ENCODE measurements at regions not wholly inside any gene's neighbourhood (a gene's known extent, or its start where the extent isn't known, plus 50 kb on each side); places are given as distances from the start of the nearest gene placed in this dataset.

GRCh38 chr17:20925091-20925490 lies 117.7 kb downstream of the USP22 start:
- H3K4me3 ChIP-seq (ENCODE audit: low read depth, low read length), result no peak overlapping the region
- no peaks in the 10 kb centered on the region for H3K36me3 ChIP-seq
- H3K4me1 ChIP-seq, result no peaks in the 10 kb centered on the region
- TF ChIP-seq CTCF (IDR thresholded peaks at IDR 0.05; ENCODE audit: low read depth, low read length), result no peak
- DNase-seq, result no peak
- H3K27me3 ChIP-seq, result no peaks in the 10 kb centered on the region
- no peaks in the 10 kb centered on the region for H3K9me3 ChIP-seq

- H3K36me3 ChIP-seq, result no peaks in the 10 kb centered on the region
- no peak for DNase-seq
- H3K27me3 ChIP-seq, result no peaks in the 10 kb centered on the region
- no peaks in the 10 kb centered on the region for H3K4me1 ChIP-seq
- TF ChIP-seq CTCF (IDR thresholded peaks at IDR 0.05; ENCODE audit: low read depth, low read length), result no peak
- H3K4me3 ChIP-seq (ENCODE audit: low read depth, low read length), result no peak overlapping the region
- H3K9me3 ChIP-seq, result no peaks in the 10 kb centered on the region
Observed at GRCh38 chr17:20925954-20926353, 116.9 kb downstream of the USP22 start.

GRCh38 chr17:20926532-20926931 lies 116.3 kb downstream of the USP22 start:
- H3K4me3 ChIP-seq (ENCODE audit: low read depth, low read length), result no peak overlapping the region
- no peaks in the 10 kb centered on the region for H3K27me3 ChIP-seq
- no peaks in the 10 kb centered on the region for H3K36me3 ChIP-seq
- no peak for TF ChIP-seq CTCF (IDR thresholded peaks at IDR 0.05; ENCODE audit: low read depth, low read length)
- no peaks in the 10 kb centered on the region for H3K4me1 ChIP-seq
- no peaks in the 10 kb centered on the region for H3K9me3 ChIP-seq
- no peak for DNase-seq

DNA sequence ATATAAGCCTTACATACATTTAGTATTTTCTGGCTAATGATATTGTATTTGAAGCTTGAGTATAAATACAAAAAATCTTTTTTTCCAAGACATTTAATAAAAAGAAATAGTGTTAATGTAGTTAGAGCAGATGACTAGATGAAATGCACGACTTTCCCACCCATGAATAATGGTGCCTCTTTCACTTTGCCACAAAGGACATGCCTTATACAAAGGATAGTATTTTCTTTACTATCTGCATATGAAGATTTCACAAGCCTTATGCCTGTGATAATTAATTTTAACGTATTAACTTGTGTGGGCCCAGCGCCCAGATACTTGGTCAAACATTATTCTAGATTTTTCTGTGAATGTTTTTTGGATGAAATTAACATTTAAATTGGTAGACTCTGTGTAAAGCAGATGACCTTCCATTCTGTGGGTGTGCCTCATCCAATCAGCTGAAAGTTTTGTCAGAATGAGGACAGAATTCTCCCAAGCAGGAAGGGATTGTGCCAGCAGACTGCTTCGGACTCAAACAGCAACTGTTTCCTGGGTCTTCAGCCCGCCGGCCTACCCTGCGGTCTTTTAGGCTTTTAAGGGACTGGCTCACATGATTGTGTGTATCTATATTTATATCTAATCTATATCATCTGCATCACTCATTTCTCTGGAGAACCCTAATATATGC lies 115.4 kb downstream of the USP22 start:
- DNase-seq, result no peak
- Histone ChIP-seq H3K4me3 (ENCODE audit: low read depth, low read length) (no peak overlapping the region), H3K27me3 (no peaks in the 10 kb centered on the region), H3K9me3 (no peaks in the 10 kb centered on the region), H3K4me1 (no peaks in the 10 kb centered on the region), H3K36me3 (no peaks in the 10 kb centered on the region)
- no peak for TF ChIP-seq CTCF (IDR thresholded peaks at IDR 0.05; ENCODE audit: low read depth, low read length)

- H3K36me3 ChIP-seq, result no peaks in the 10 kb centered on the region
Observed at GRCh38 chr17:20929334-20929733, 113.5 kb downstream of the USP22 start.

More at GRCh38 chr17:20929334-20929733, 113.5 kb downstream of the USP22 start:
- H3K27me3 ChIP-seq, result no peaks in the 10 kb centered on the region
- TF ChIP-seq CTCF (IDR thresholded peaks at IDR 0.05; ENCODE audit: low read depth, low read length), result no peak
- H3K4me1 ChIP-seq, result no peaks in the 10 kb centered on the region
- H3K4me3 ChIP-seq (ENCODE audit: low read depth, low read length), result no peak overlapping the region
- no peaks in the 10 kb centered on the region for H3K9me3 ChIP-seq
- no peak for DNase-seq

All from BE2C (cell line).